ENCODE measurements at regions not wholly inside any gene's neighbourhood (a gene's known extent, or its start where the extent isn't known, plus 50 kb on each side); places are given as distances from the start of the nearest gene placed in this dataset.

GRCh38 chr11:34810107-34810562, 106.0 kb downstream of the APIP start:
- Histone ChIP-seq H3K4me3 (ENCODE audit: low read depth, low read length) (no peak overlapping the region), H3K27me3 (ENCODE audit: control insufficient read depth, insufficient read depth, low read length) (no peaks in the 10 kb centered on the region), H3K4me2 (ENCODE audit: low read length) (no peak overlapping the region), H3K9me3 (ENCODE audit: control insufficient read depth, low read length) (no peaks in the 10 kb centered on the region), H3K79me2 (no peaks in the 10 kb centered on the region), H3K9ac (no peak overlapping the region), H3K36me3 (ENCODE audit: control insufficient read depth, insufficient read depth, low read length) (no peaks in the 10 kb centered on the region), H3K27ac (no peak overlapping the region), H2AFZ (no peak overlapping the region), H3K4me1 (no peaks in the 10 kb centered on the region)
- no peak for TF ChIP-seq CTCF (IDR thresholded peaks at IDR 0.05)

- Histone ChIP-seq H3K9ac (no peak overlapping the region), H3K27ac (no peak overlapping the region), H3K4me2 (ENCODE audit: low read length) (no peak overlapping the region), H3K36me3 (ENCODE audit: control insufficient read depth, insufficient read depth, low read length) (no peaks in the 10 kb centered on the region), H3K4me3 (ENCODE audit: low read depth, low read length) (no peak overlapping the region), H3K9me3 (ENCODE audit: control insufficient read depth, low read length) (no peaks in the 10 kb centered on the region), H3K4me1 (no peaks in the 10 kb centered on the region), H3K27me3 (ENCODE audit: control insufficient read depth, insufficient read depth, low read length) (no peaks in the 10 kb centered on the region), H3K79me2 (no peaks in the 10 kb centered on the region), H2AFZ (no peak overlapping the region)
- TF ChIP-seq CTCF (IDR thresholded peaks at IDR 0.05), result no peak
These were observed 106.7 kb downstream of the APIP start for GRCh38 chr11:34809191-34810106.

- Histone ChIP-seq H3K4me1 (no peaks in the 10 kb centered on the region), H3K4me3 (ENCODE audit: low read depth, low read length) (no peak overlapping the region), H3K79me2 (no peaks in the 10 kb centered on the region), H3K27ac (no peak overlapping the region), H3K27me3 (ENCODE audit: control insufficient read depth, insufficient read depth, low read length) (no peaks in the 10 kb centered on the region), H3K9me3 (ENCODE audit: control insufficient read depth, low read length) (no peaks in the 10 kb centered on the region), H3K9ac (no peak overlapping the region), H3K4me2 (ENCODE audit: low read length) (no peak overlapping the region), H3K36me3 (ENCODE audit: control insufficient read depth, insufficient read depth, low read length) (no peaks in the 10 kb centered on the region), H2AFZ (no peak overlapping the region)
- no peak for TF ChIP-seq CTCF (IDR thresholded peaks at IDR 0.05)
These were observed 109.3 kb downstream of the APIP start for GRCh38 chr11:34806875-34807274.

GRCh38 chr11:34805937-34806336, 110.2 kb downstream of the APIP start:
- TF ChIP-seq CTCF (IDR thresholded peaks at IDR 0.05), result no peak
- no peaks in the 10 kb centered on the region for H3K27me3 ChIP-seq (ENCODE audit: control insufficient read depth, insufficient read depth, low read length)
- no peaks in the 10 kb centered on the region for H3K9me3 ChIP-seq (ENCODE audit: control insufficient read depth, low read length)
- no peak overlapping the region for H3K9ac ChIP-seq
- H3K79me2 ChIP-seq, result no peaks in the 10 kb centered on the region
- H2AFZ ChIP-seq, result no peak overlapping the region
- no peak overlapping the region for H3K4me3 ChIP-seq (ENCODE audit: low read depth, low read length)
- H3K4me2 ChIP-seq (ENCODE audit: low read length), result no peak overlapping the region
- H3K36me3 ChIP-seq (ENCODE audit: control insufficient read depth, insufficient read depth, low read length), result no peaks in the 10 kb centered on the region
- H3K27ac ChIP-seq, result no peak overlapping the region
- H3K4me1 ChIP-seq, result no peaks in the 10 kb centered on the region

- H3K4me1 ChIP-seq, result no peaks in the 10 kb centered on the region
- no peak for TF ChIP-seq CTCF (IDR thresholded peaks at IDR 0.05)
- no peak overlapping the region for H3K4me3 ChIP-seq (ENCODE audit: low read depth, low read length)
- no peaks in the 10 kb centered on the region for H3K79me2 ChIP-seq
- no peak overlapping the region for H3K27ac ChIP-seq
- no peak overlapping the region for H3K9ac ChIP-seq
- no peak overlapping the region for H2AFZ ChIP-seq
- no peaks in the 10 kb centered on the region for H3K9me3 ChIP-seq (ENCODE audit: control insufficient read depth, low read length)
- no peaks in the 10 kb centered on the region for H3K27me3 ChIP-seq (ENCODE audit: control insufficient read depth, insufficient read depth, low read length)
- no peak overlapping the region for H3K4me2 ChIP-seq (ENCODE audit: low read length)
- no peaks in the 10 kb centered on the region for H3K36me3 ChIP-seq (ENCODE audit: control insufficient read depth, insufficient read depth, low read length)
These were observed 116.3 kb downstream of the APIP start for GRCh38 chr11:34799848-34800247.
